Endothelial cell (in vitro differentiated cells): ENCODE measurements at regions not wholly inside any gene's neighbourhood (a gene's known extent, or its start where the extent isn't known, plus 50 kb on each side); places are given as distances from the start of the nearest gene placed in this dataset.

Source experiments
- DNase-seq: peaks from one replicate; pipeline ENCODE4 v3.0.0; 2021; ENCODE audit warnings: low spot score
- H3K27ac Mint-ChIP-seq: one replicate; pipeline ENCODE4 v1.8.0; 2021; ENCODE audit warnings: mixed read lengths, inconsistent platforms; ENCODE audit not compliant: unreplicated experiment
- H3K27me3 Mint-ChIP-seq: one replicate; pipeline ENCODE4 v1.8.0; 2021; ENCODE audit warnings: mild to moderate bottlenecking, moderate library complexity, mixed read lengths, inconsistent platforms; ENCODE audit not compliant: unreplicated experiment
- H3K36me3 Mint-ChIP-seq: one replicate; pipeline ENCODE4 v1.8.0; 2021; ENCODE audit warnings: mild to moderate bottlenecking, low read depth, mixed read lengths, inconsistent platforms; ENCODE audit not compliant: unreplicated experiment
- H3K4me1 Mint-ChIP-seq: one replicate; pipeline ENCODE4 v1.8.0; 2021; ENCODE audit warnings: mild to moderate bottlenecking, mixed read lengths, inconsistent platforms; ENCODE audit not compliant: unreplicated experiment
- H3K4me3 Mint-ChIP-seq: one replicate; pipeline ENCODE4 v1.8.0; 2021; ENCODE audit warnings: mild to moderate bottlenecking, mixed read lengths, inconsistent platforms; ENCODE audit not compliant: unreplicated experiment
- H3K9me3 Mint-ChIP-seq: one replicate; pipeline ENCODE4 v1.8.0; 2021; ENCODE audit warnings: mixed read lengths, inconsistent platforms; ENCODE audit not compliant: unreplicated experiment
- CTCF ChIP-seq: fragments of 200-600 bp; sonication (generic); IDR thresholded peaks from one replicate; pipeline ENCODE4 v1.5.0; 2021; ENCODE audit warnings: antibody characterized with exemption; ENCODE audit not compliant: unreplicated experiment

- H3K9me3 Mint-ChIP-seq: no peaks in the 10 kb centered on the region
- H3K27ac Mint-ChIP-seq: no peak overlapping the region
- TF ChIP-seq CTCF: no peak
- no peak overlapping the region for H3K4me3 Mint-ChIP-seq
- DNase-seq: no peak
- no peaks in the 10 kb centered on the region for H3K27me3 Mint-ChIP-seq
- peaks cover 3% of the 10 kb centered on the region for H3K4me1 Mint-ChIP-seq
- H3K36me3 Mint-ChIP-seq: no peaks in the 10 kb centered on the region
Observed at GRCh38 chr2:128458505-128458904, 139.8 kb upstream of the HS6ST1 start.

GRCh38 chr2:128464456-128464855 lies 145.8 kb upstream of the HS6ST1 start:
- H3K36me3 Mint-ChIP-seq: peaks cover 14% of the 10 kb centered on the region
- H3K4me3 Mint-ChIP-seq: no peak overlapping the region
- H3K27ac Mint-ChIP-seq: no peak overlapping the region
- H3K27me3 Mint-ChIP-seq: peaks cover 3% of the 10 kb centered on the region
- no peaks in the 10 kb centered on the region for H3K9me3 Mint-ChIP-seq
- DNase-seq: no peak
- peaks cover 3% of the 10 kb centered on the region for H3K4me1 Mint-ChIP-seq
- TF ChIP-seq CTCF: no peak

GRCh38 chr2:128465246-128466170 lies 146.8 kb upstream of the HS6ST1 start:
- H3K27me3 Mint-ChIP-seq: peaks cover 3% of the 10 kb centered on the region
- H3K4me3 Mint-ChIP-seq: no peak overlapping the region
- H3K9me3 Mint-ChIP-seq: peaks cover 5% of the 10 kb centered on the region
- peaks cover 14% of the 10 kb centered on the region for H3K36me3 Mint-ChIP-seq
- TF ChIP-seq CTCF: no peak
- no peak for DNase-seq
- peaks cover 3% of the 10 kb centered on the region for H3K4me1 Mint-ChIP-seq
- H3K27ac Mint-ChIP-seq: no peak overlapping the region

- no peak for TF ChIP-seq CTCF
- DNase-seq: no peak
- Mint-ChIP-seq H3K9me3 (peaks cover 5% of the 10 kb centered on the region), H3K4me3 (no peak overlapping the region), H3K27ac (no peak overlapping the region), H3K4me1 (peaks cover 3% of the 10 kb centered on the region), H3K27me3 (peaks cover 3% of the 10 kb centered on the region), H3K36me3 (peaks cover 14% of the 10 kb centered on the region)
Observed at GRCh38 chr2:128466376-128466775, 147.7 kb upstream of the HS6ST1 start.

GRCh38 chr2:128466776-128467175 lies 148.1 kb upstream of the HS6ST1 start:
- peaks cover 5% of the 10 kb centered on the region for H3K9me3 Mint-ChIP-seq
- H3K4me1 Mint-ChIP-seq: peaks cover 3% of the 10 kb centered on the region
- H3K27me3 Mint-ChIP-seq: peaks cover 3% of the 10 kb centered on the region
- no peak overlapping the region for H3K27ac Mint-ChIP-seq
- no peak for DNase-seq
- H3K36me3 Mint-ChIP-seq: peaks cover 14% of the 10 kb centered on the region
- no peak overlapping the region for H3K4me3 Mint-ChIP-seq
- TF ChIP-seq CTCF: no peak
